HEK293T (cell line): ENCODE measurements at regions not wholly inside any gene's neighbourhood (a gene's known extent, or its start where the extent isn't known, plus 50 kb on each side); places are given as distances from the start of the nearest gene placed in this dataset.

Source experiments
- CTCF ChIA-PET: fragments of 350-600 bp; formaldehyde crosslinking; extraction: SDS; loops from one replicate; lab custom pipeline; 2021; ENCODE audit warnings: antibody characterized with exemption, inconsistent platforms; lab: Yijun Ruan, JAX
- POLR2A ChIA-PET: fragments of 350-600 bp; formaldehyde crosslinking; extraction: SDS; loops from one replicate; lab custom pipeline; 2020; ENCODE audit warnings: antibody characterized with exemption, inconsistent platforms; lab: Yijun Ruan, JAX
- DNase-seq: peaks from one replicate; pipeline ENCODE4 v3.0.0; 2012; ENCODE audit warnings: mixed read lengths; ENCODE audit errors: extremely low spot score
- ARNT ChIP-seq: fragments of 450-650 bp; IDR thresholded peaks from 2 replicates; pipeline ENCODE4 v1.6.1; 2017; ENCODE audit warnings: mild to moderate bottlenecking
- BHLHE40 ChIP-seq: fragments of 450-650 bp; IDR thresholded peaks from 2 replicates; pipeline ENCODE4 v1.6.1; 2016; ENCODE audit warnings: mild to moderate bottlenecking, moderate library complexity, borderline replicate concordance
- CTBP1 ChIP-seq: fragments of 450-650 bp; IDR thresholded peaks from 2 replicates; pipeline ENCODE4 v1.6.1; 2016; ENCODE audit warnings: borderline replicate concordance
- ELF4 ChIP-seq: fragments of 450-650 bp; IDR thresholded peaks from 2 replicates; pipeline ENCODE4 v1.6.1; 2017; ENCODE audit warnings: antibody characterized with exemption
- FOXA1 ChIP-seq: fragments of 450-650 bp; IDR thresholded peaks from 2 replicates; pipeline ENCODE4 v1.6.1; 2016; ENCODE audit warnings: mild to moderate bottlenecking
- FOXK2 ChIP-seq: fragments of 450-650 bp; IDR thresholded peaks from 2 replicates; pipeline ENCODE4 v1.6.1; 2016; ENCODE audit warnings: mild to moderate bottlenecking
- FOXM1 ChIP-seq: fragments of 450-650 bp; IDR thresholded peaks from 2 replicates; pipeline ENCODE4 v1.6.1; 2017; ENCODE audit warnings: mild to moderate bottlenecking, borderline replicate concordance
- HDGF ChIP-seq: fragments of 450-650 bp; IDR thresholded peaks from 2 replicates; pipeline ENCODE4 v1.6.1; 2017; ENCODE audit warnings: antibody characterized with exemption, borderline replicate concordance
- L3MBTL2 ChIP-seq: fragments of 450-650 bp; conservative IDR thresholded peaks from 2 replicates; pipeline ENCODE4 v1.6.1; 2016; ENCODE audit warnings: mild to moderate bottlenecking
- LEF1 ChIP-seq: fragments of 450-650 bp; IDR thresholded peaks from 2 replicates; pipeline ENCODE4 v1.6.1; 2017; ENCODE audit warnings: mild to moderate bottlenecking, borderline replicate concordance
- NFRKB ChIP-seq: fragments of 450-650 bp; IDR thresholded peaks from 2 replicates; pipeline ENCODE4 v1.6.1; 2016; ENCODE audit warnings: mild to moderate bottlenecking, moderate library complexity
- PKNOX1 ChIP-seq: fragments of 450-650 bp; IDR thresholded peaks from 2 replicates; pipeline ENCODE4 v1.6.1; 2016
- SP1 ChIP-seq: fragments of 450-650 bp; IDR thresholded peaks from 2 replicates; pipeline ENCODE4 v1.6.1; 2017
- SUZ12 ChIP-seq: fragments of 450-650 bp; IDR thresholded peaks from 2 replicates; pipeline ENCODE4 v1.6.1; 2016; ENCODE audit warnings: mild to moderate bottlenecking
- TARDBP ChIP-seq: fragments of 450-650 bp; IDR thresholded peaks from 2 replicates; pipeline ENCODE4 v1.6.1; 2016
- ZNF384 ChIP-seq: fragments of 450-650 bp; IDR thresholded peaks from 2 replicates; pipeline ENCODE4 v1.6.1; 2016

GRCh38 chr2:153394686-153395085 is 83.9 kb downstream of the RPRM start:
- TF ChIP-seq FOXA1 (no peak), HDGF (no peak), PKNOX1 (no peak), ZNF384 (no peak), L3MBTL2 (no peak), ELF4 (no peak), CTBP1 (no peak), ARNT (no peak), TARDBP (no peak), BHLHE40 (no peak), SP1 (no peak), LEF1 (no peak), FOXM1 (no peak), FOXK2 (no peak), NFRKB (no peak), SUZ12 (no peak)
- POLR2A ChIA-PET = no interaction called here
- CTCF ChIA-PET = no interaction called here
- DNase-seq = no peak

GRCh38 chr2:153394247-153394646 is 84.3 kb downstream of the RPRM start:
- no peak for DNase-seq
- CTCF ChIA-PET = no interaction called here
- POLR2A ChIA-PET = no interaction called here
- no peak for TF ChIP-seq FOXK2
- TF ChIP-seq SUZ12 = no peak
- TF ChIP-seq HDGF = no peak

- ChIA-PET CTCF (no interaction called here), POLR2A (no interaction called here)
- DNase-seq = no peak
- TF ChIP-seq ZNF384 (no peak), SUZ12 (no peak), ARNT (no peak), NFRKB (no peak), PKNOX1 (no peak), SP1 (no peak), FOXA1 (no peak), FOXM1 (no peak), BHLHE40 (no peak), ELF4 (no peak), LEF1 (no peak), HDGF (no peak), L3MBTL2 (no peak), CTBP1 (no peak), FOXK2 (no peak), TARDBP (no peak)
Measured at GRCh38 chr2:153393518-153393917, 85.0 kb downstream of the RPRM start.

GRCh38 chr2:153391131-153391530 is 87.4 kb downstream of the RPRM start:
- TF ChIP-seq FOXK2 = no peak
- no peak for TF ChIP-seq ARNT
- no peak for TF ChIP-seq HDGF
- no peak for TF ChIP-seq ELF4
- TF ChIP-seq SUZ12 = no peak
- TF ChIP-seq ZNF384 = no peak
- TF ChIP-seq SP1 = no peak
- no peak for TF ChIP-seq CTBP1
- no peak for TF ChIP-seq FOXA1
- TF ChIP-seq TARDBP = no peak
- no peak for TF ChIP-seq LEF1
- POLR2A ChIA-PET = no interaction called here
- no peak for DNase-seq
- CTCF ChIA-PET = no interaction called here

- CTCF ChIA-PET = no interaction called here
- no peak for DNase-seq
- TF ChIP-seq SUZ12 = no peak
- no peak for TF ChIP-seq LEF1
- TF ChIP-seq SP1 = no peak
- TF ChIP-seq PKNOX1 = no peak
- TF ChIP-seq L3MBTL2 = no peak
- no peak for TF ChIP-seq TARDBP
- no peak for TF ChIP-seq CTBP1
- no peak for TF ChIP-seq NFRKB
- TF ChIP-seq FOXK2 = no peak
- TF ChIP-seq HDGF = no peak
- TF ChIP-seq FOXM1 = no peak
Measured at GRCh38 chr2:153388246-153388645, 90.3 kb downstream of the RPRM start.

GRCh38 chr2:153387203-153387602 is 91.4 kb downstream of the RPRM start:
- POLR2A ChIA-PET = no interaction called here
- TF ChIP-seq FOXM1 (no peak), ZNF384 (no peak), NFRKB (no peak), FOXK2 (no peak), ARNT (no peak), CTBP1 (no peak), SUZ12 (no peak), BHLHE40 (no peak), SP1 (no peak), LEF1 (no peak), HDGF (no peak), PKNOX1 (no peak), L3MBTL2 (no peak), FOXA1 (no peak), ELF4 (no peak)
- no peak for DNase-seq
- CTCF ChIA-PET = no interaction called here

More at GRCh38 chr2:153388246-153388645, 90.3 kb downstream of the RPRM start:
- POLR2A ChIA-PET = no interaction called here
